IMR-90 (cell line): ENCODE measurements at regions not wholly inside any gene's neighbourhood (a gene's known extent, or its start where the extent isn't known, plus 50 kb on each side); places are given as distances from the start of the nearest gene placed in this dataset.

Experiments used
- BHLHE40 ChIP-seq: fragments of 150-350 bp; IDR thresholded peaks from 2 replicates; pipeline ENCODE4 v1.6.1; 2016; ENCODE audit warnings: mild to moderate bottlenecking, low read depth, low read length
- CTCF ChIP-seq: conservative IDR thresholded peaks from 2 replicates; pipeline ENCODE4 v1.5.1; 2012; ENCODE audit warnings: mild to moderate bottlenecking, low read depth, low read length, improper control_type of control experiment
- FOS ChIP-seq: fragments of 150-350 bp; IDR thresholded peaks from 2 replicates; pipeline ENCODE4 v1.6.1; 2016; ENCODE audit warnings: low read depth, low read length
- MAFK ChIP-seq: IDR thresholded peaks from 2 replicates; pipeline ENCODE4 v1.6.1; 2012; ENCODE audit warnings: low read depth, low read length, improper control_type of control experiment
- POLR2A ChIP-seq: IDR thresholded peaks from 2 replicates; pipeline ENCODE4 v1.6.1; 2012; ENCODE audit warnings: mild to moderate bottlenecking, low read depth, low read length
- RAD21 ChIP-seq: IDR thresholded peaks from 2 replicates; pipeline ENCODE4 v1.6.1; 2012; ENCODE audit warnings: low read length, improper control_type of control experiment
- RCOR1 ChIP-seq: IDR thresholded peaks from 2 replicates; pipeline ENCODE4 v1.6.1; 2012; ENCODE audit warnings: mild to moderate bottlenecking, low read length, improper control_type of control experiment; ENCODE audit not compliant: insufficient replicate concordance
- SMC3 ChIP-seq: fragments of 150-350 bp; IDR thresholded peaks from 2 replicates; pipeline ENCODE4 v1.6.1; 2016; ENCODE audit warnings: low read depth, mild to moderate bottlenecking, antibody characterized with exemption, low read length, moderate library complexity

GRCh38 chr5:5777013-5777412 lies 354.5 kb downstream of the ICE1 start:
- TF ChIP-seq CTCF: no peak
- no peak for TF ChIP-seq RAD21
- no peak for TF ChIP-seq POLR2A
- no peak for TF ChIP-seq SMC3
- no peak for TF ChIP-seq MAFK
- TF ChIP-seq BHLHE40: no peak
- no peak for TF ChIP-seq FOS
- no peak for TF ChIP-seq RCOR1
